GM23338 (cell line): ENCODE measurements at regions not wholly inside any gene's neighbourhood (a gene's known extent, or its start where the extent isn't known, plus 50 kb on each side); places are given as distances from the start of the nearest gene placed in this dataset.
A peak's percentile ranks its signal among the peaks of the same experiment; 100 is the strongest.

Experiments
- ATAC-seq: fragments of 200-7000 bp; cut with Tn5 transposase; 3 replicates; pipeline ENCODE4 v1.9.1; 2020
- DNase-seq: peaks from one replicate; pipeline ENCODE4 v3.0.0-alpha.2; 2015; ENCODE audit warnings: low spot score
- H2AFZ ChIP-seq: fragments of 200-600 bp; sonication (generic); 2 replicates; pipeline ENCODE4 v1.8.0; 2016; ENCODE audit warnings: antibody characterized with exemption, mild to moderate bottlenecking, moderate library complexity
- H3F3A ChIP-seq: fragments of 200-600 bp; sonication (generic); replicated peaks from 2 replicates; pipeline ENCODE4 v1.8.0; 2017; ENCODE audit warnings: antibody characterized with exemption, mixed run types, low read depth
- H3K27ac ChIP-seq: fragments of 200-600 bp; sonication (generic); 2 replicates; pipeline ENCODE4 v1.6.1; 2016; ENCODE audit warnings: low read depth
- H3K27me3 ChIP-seq: fragments of 200-600 bp; sonication (generic); 2 replicates; pipeline ENCODE4 v1.8.0; 2016; ENCODE audit warnings: mild to moderate bottlenecking, mixed run types, moderate library complexity; ENCODE audit not compliant: insufficient read depth
- H3K36me3 ChIP-seq: fragments of 200-600 bp; sonication (generic); 2 replicates; pipeline ENCODE4 v1.8.0; 2016; ENCODE audit warnings: mild to moderate bottlenecking; ENCODE audit not compliant: insufficient read depth
- H3K4me1 ChIP-seq: fragments of 200-600 bp; sonication (generic); 2 replicates; pipeline ENCODE4 v1.8.0; 2016; ENCODE audit warnings: mild to moderate bottlenecking, moderate library complexity; ENCODE audit not compliant: insufficient read depth
- H3K4me2 ChIP-seq: fragments of 200-600 bp; sonication (generic); 2 replicates; pipeline ENCODE4 v1.7.1; 2017; ENCODE audit warnings: mixed run types
- H3K4me3 ChIP-seq: fragments of 200-600 bp; sonication (generic); 2 replicates; pipeline ENCODE4 v1.6.1; 2016; ENCODE audit warnings: mixed run types
- H3K79me2 ChIP-seq: fragments of 200-600 bp; sonication (generic); replicated peaks from 2 replicates; pipeline ENCODE4 v1.8.0; 2017; ENCODE audit warnings: mild to moderate bottlenecking; ENCODE audit not compliant: insufficient read depth
- H3K9me2 ChIP-seq: fragments of 200-600 bp; sonication (generic); 2 replicates; pipeline ENCODE4 v1.8.0; 2017; ENCODE audit not compliant: insufficient read depth
- H4K20me1 ChIP-seq: fragments of 200-600 bp; sonication (generic); replicated peaks from 2 replicates; pipeline ENCODE4 v1.8.0; 2017; ENCODE audit warnings: mild to moderate bottlenecking; ENCODE audit not compliant: insufficient read depth
- H3K27ac Mint-ChIP-seq: 2 replicates; pipeline ENCODE4 v1.8.0; 2020; ENCODE audit warnings: inconsistent platforms, mild to moderate bottlenecking, moderate library complexity, mixed read lengths
- H3K27me3 Mint-ChIP-seq: 3 replicates; pipeline ENCODE4 v1.8.0; 2022; ENCODE audit warnings: low read depth, mild to moderate bottlenecking, moderate library complexity, mixed read lengths, inconsistent platforms; ENCODE audit not compliant: insufficient read depth, poor library complexity
- H3K36me3 Mint-ChIP-seq: 3 replicates; pipeline ENCODE4 v1.8.0; 2021; ENCODE audit warnings: low read depth, mild to moderate bottlenecking, inconsistent platforms, moderate library complexity, mixed read lengths
- H3K4me1 Mint-ChIP-seq: 3 replicates; pipeline ENCODE4 v1.8.0; 2020; ENCODE audit warnings: mild to moderate bottlenecking, inconsistent platforms, mixed read lengths
- H3K4me3 Mint-ChIP-seq: 3 replicates; pipeline ENCODE4 v1.8.0; 2021; ENCODE audit warnings: moderate library complexity, mild to moderate bottlenecking, inconsistent platforms, mixed read lengths
- H3K9me3 Mint-ChIP-seq: 3 replicates; pipeline ENCODE4 v1.8.0; 2020; ENCODE audit warnings: moderate library complexity, mild to moderate bottlenecking, inconsistent platforms, mixed read lengths
- CREB1 ChIP-seq: fragments of 250-450 bp; sonication (Bioruptor Pico); IDR thresholded peaks from 2 replicates; pipeline ENCODE4 v1.5.0; 2020; ENCODE audit warnings: low read depth, mild to moderate bottlenecking, moderate library complexity
- CTCF ChIP-seq, 2 experiments: fragments of 200-600 bp in 1 of 2; sonication (generic) in 1 of 2; conservative IDR thresholded peaks; 2 replicates each; pipeline versions ENCODE4 v1.5.1 to v1.6.1; 2016 to 2017; ENCODE audit warnings: antibody characterized with exemption in 2 of 2, low read depth in 2 of 2, mild to moderate bottlenecking in 2 of 2, moderate library complexity in 1 of 2
- ETS1 ChIP-seq: IDR thresholded peaks from 2 replicates; pipeline ENCODE4 v1.6.1; 2016; ENCODE audit warnings: antibody characterized with exemption
- EZH2 ChIP-seq: fragments of 200-600 bp; sonication (generic); IDR thresholded peaks from one replicate; pipeline ENCODE4 v1.8.0; 2017; ENCODE audit warnings: antibody characterized with exemption, mild to moderate bottlenecking, low read depth; ENCODE audit not compliant: unreplicated experiment
- EZH2phosphoT487 ChIP-seq: fragments of 200-600 bp; sonication (generic); IDR thresholded peaks from one replicate; pipeline ENCODE4 v1.8.1; 2018; ENCODE audit warnings: antibody characterized with exemption; ENCODE audit not compliant: unreplicated experiment
- JUNB ChIP-seq: IDR thresholded peaks from one replicate; pipeline ENCODE4 v1.6.1; 2016; ENCODE audit warnings: antibody characterized with exemption; ENCODE audit not compliant: unreplicated experiment
- NANOG ChIP-seq: IDR thresholded peaks from 2 replicates; pipeline ENCODE4 v1.6.1; 2016; ENCODE audit warnings: antibody characterized with exemption, borderline replicate concordance
- POLR2AphosphoS5 ChIP-seq: IDR thresholded peaks from 2 replicates; pipeline ENCODE4 v1.6.1; 2016; ENCODE audit warnings: antibody characterized with exemption, low read depth
- STAT1 ChIP-seq: IDR thresholded peaks from one replicate; pipeline ENCODE4 v1.6.1; 2016; ENCODE audit warnings: antibody characterized with exemption; ENCODE audit not compliant: unreplicated experiment
- ZNF114 ChIP-seq: fragments of 250-450 bp; sonication (Bioruptor Pico); IDR thresholded peaks from 2 replicates; pipeline ENCODE4 v1.5.0; 2020; ENCODE audit warnings: mild to moderate bottlenecking, moderate library complexity
- ZNF331 ChIP-seq: fragments of 250-450 bp; sonication (Bioruptor Pico); IDR thresholded peaks from 2 replicates; pipeline ENCODE4 v1.5.0; 2020; ENCODE audit warnings: low read depth, mild to moderate bottlenecking, moderate library complexity
- TF ChIP-seq, protein P1 (sequence below): IDR thresholded peaks from one replicate; pipeline ENCODE4 v1.6.1; 2018; ENCODE audit warnings: antibody characterized with exemption; ENCODE audit not compliant: unreplicated experiment

GRCh38 chr11:27204529-27204928 is 158.5 kb downstream of the CCDC34 start:
- no peak overlapping the region for H3K27ac ChIP-seq
- peak; percentile 73 for ATAC-seq

GRCh38 chr11:27203077-27203647 is 159.9 kb downstream of the CCDC34 start:
- H3F3A ChIP-seq = no peaks in the 10 kb centered on the region
- DNase-seq (no peak), ATAC-seq (no peak)
- Mint-ChIP-seq H3K4me1 (peaks cover 9% of the 10 kb centered on the region), H3K27me3 (peaks cover 2% of the 10 kb centered on the region), H3K27ac (no peak overlapping the region), H3K9me3 (no peaks in the 10 kb centered on the region), H3K36me3 (no peaks in the 10 kb centered on the region), H3K4me3 (no peak overlapping the region)
- no peak overlapping the region for H3K4me3 ChIP-seq
- H3K27me3 ChIP-seq = no peaks in the 10 kb centered on the region
- peaks cover 10% of the 10 kb centered on the region for H3K4me1 ChIP-seq
- H3K9me2 ChIP-seq = peaks cover 9% of the 10 kb centered on the region; the same call in 1 of the 2 replicates
- H3K27ac ChIP-seq = no peak overlapping the region
- H3K36me3 ChIP-seq = no peaks in the 10 kb centered on the region
- no peaks in the 10 kb centered on the region for H3K79me2 ChIP-seq
- H4K20me1 ChIP-seq = no peaks in the 10 kb centered on the region
- no peak overlapping the region for H2AFZ ChIP-seq
- H3K4me2 ChIP-seq = no peak overlapping the region
- no peak for TF ChIP-seq ETS1
- TF ChIP-seq, protein P1, sequence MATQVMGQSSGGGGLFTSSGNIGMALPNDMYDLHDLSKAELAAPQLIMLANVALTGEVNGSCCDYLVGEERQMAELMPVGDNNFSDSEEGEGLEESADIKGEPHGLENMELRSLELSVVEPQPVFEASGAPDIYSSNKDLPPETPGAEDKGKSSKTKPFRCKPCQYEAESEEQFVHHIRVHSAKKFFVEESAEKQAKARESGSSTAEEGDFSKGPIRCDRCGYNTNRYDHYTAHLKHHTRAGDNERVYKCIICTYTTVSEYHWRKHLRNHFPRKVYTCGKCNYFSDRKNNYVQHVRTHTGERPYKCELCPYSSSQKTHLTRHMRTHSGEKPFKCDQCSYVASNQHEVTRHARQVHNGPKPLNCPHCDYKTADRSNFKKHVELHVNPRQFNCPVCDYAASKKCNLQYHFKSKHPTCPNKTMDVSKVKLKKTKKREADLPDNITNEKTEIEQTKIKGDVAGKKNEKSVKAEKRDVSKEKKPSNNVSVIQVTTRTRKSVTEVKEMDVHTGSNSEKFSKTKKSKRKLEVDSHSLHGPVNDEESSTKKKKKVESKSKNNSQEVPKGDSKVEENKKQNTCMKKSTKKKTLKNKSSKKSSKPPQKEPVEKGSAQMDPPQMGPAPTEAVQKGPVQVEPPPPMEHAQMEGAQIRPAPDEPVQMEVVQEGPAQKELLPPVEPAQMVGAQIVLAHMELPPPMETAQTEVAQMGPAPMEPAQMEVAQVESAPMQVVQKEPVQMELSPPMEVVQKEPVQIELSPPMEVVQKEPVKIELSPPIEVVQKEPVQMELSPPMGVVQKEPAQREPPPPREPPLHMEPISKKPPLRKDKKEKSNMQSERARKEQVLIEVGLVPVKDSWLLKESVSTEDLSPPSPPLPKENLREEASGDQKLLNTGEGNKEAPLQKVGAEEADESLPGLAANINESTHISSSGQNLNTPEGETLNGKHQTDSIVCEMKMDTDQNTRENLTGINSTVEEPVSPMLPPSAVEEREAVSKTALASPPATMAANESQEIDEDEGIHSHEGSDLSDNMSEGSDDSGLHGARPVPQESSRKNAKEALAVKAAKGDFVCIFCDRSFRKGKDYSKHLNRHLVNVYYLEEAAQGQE = no peak
- TF ChIP-seq CREB1 (CRISPR knock-in tag) = no peak
- TF ChIP-seq STAT1 = no peak
- TF ChIP-seq NANOG = no peak
- TF ChIP-seq EZH2phosphoT487 = no peak
- TF ChIP-seq JUNB = no peak
- TF ChIP-seq CTCF (conservative IDR thresholded peaks at IDR 0.05; ENCODE audit: low read depth in 2 of 2) = no peak
- TF ChIP-seq POLR2AphosphoS5 = no peak
- TF ChIP-seq EZH2 = no peak
- no peak for TF ChIP-seq ZNF331 (CRISPR knock-in tag)
- no peak for TF ChIP-seq ZNF114

More at GRCh38 chr11:27204529-27204928, 158.5 kb downstream of the CCDC34 start:
- peaks cover 9% of the 10 kb centered on the region; the same call in 1 of the 2 replicates for H3K9me2 ChIP-seq
- Mint-ChIP-seq H3K9me3 (no peaks in the 10 kb centered on the region), H3K27ac (no peak overlapping the region), H3K4me1 (peaks cover 9% of the 10 kb centered on the region), H3K27me3 (peaks cover 2% of the 10 kb centered on the region), H3K36me3 (no peaks in the 10 kb centered on the region), H3K4me3 (no peak overlapping the region)
- no peaks in the 10 kb centered on the region for H3F3A ChIP-seq
- no peaks in the 10 kb centered on the region for H4K20me1 ChIP-seq
- H3K79me2 ChIP-seq = no peaks in the 10 kb centered on the region
- peak; percentile 56 for DNase-seq
- no peak overlapping the region for H2AFZ ChIP-seq
- 0 out of 2 replicates have a peak, but pooled peaks cover 3% of the 10 kb centered on the region for H3K36me3 ChIP-seq
- no peak overlapping the region for H3K4me2 ChIP-seq
- peaks cover 10% of the 10 kb centered on the region for H3K4me1 ChIP-seq
- H3K4me3 ChIP-seq = no peak overlapping the region
- TF ChIP-seq CTCF (conservative IDR thresholded peaks at IDR 0.05; ENCODE audit: low read depth in 2 of 2) (peak; percentile 77 to 84), ZNF331 (CRISPR knock-in tag) (no peak)
- H3K27me3 ChIP-seq = no peaks in the 10 kb centered on the region
